ENCODE measurements at regions not wholly inside any gene's neighbourhood (a gene's known extent, or its start where the extent isn't known, plus 50 kb on each side); places are given as distances from the start of the nearest gene placed in this dataset.

GRCh38 chr7:85423209-85423895 lies 236.5 kb upstream of the SEMA3D start:
- Mint-ChIP-seq H3K9me3 (no peaks in the 10 kb centered on the region), H3K27me3 (ENCODE audit: low read depth, poor library complexity) (peaks cover 6% of the 10 kb centered on the region), H3K36me3 (ENCODE audit: low read depth) (no peaks in the 10 kb centered on the region), H3K4me3 (no peak overlapping the region), H3K4me1 (no peaks in the 10 kb centered on the region), H3K27ac (no peak overlapping the region)
- TF ChIP-seq CTCF (IDR thresholded peaks at IDR 0.05) = no peak
- no peak for DNase-seq

- Mint-ChIP-seq H3K36me3 (ENCODE audit: low read depth) (no peaks in the 10 kb centered on the region), H3K4me3 (no peak overlapping the region), H3K4me1 (no peaks in the 10 kb centered on the region), H3K27ac (no peak overlapping the region), H3K9me3 (no peaks in the 10 kb centered on the region), H3K27me3 (ENCODE audit: low read depth, poor library complexity) (peaks cover 8% of the 10 kb centered on the region)
- no peak for DNase-seq
- no peak for TF ChIP-seq CTCF (IDR thresholded peaks at IDR 0.05)
These were observed 228.9 kb upstream of the SEMA3D start for GRCh38 chr7:85415743-85416142.

GRCh38 chr7:85413718-85414117 lies 226.9 kb upstream of the SEMA3D start:
- H3K9me3 Mint-ChIP-seq = no peaks in the 10 kb centered on the region
- peaks cover 11% of the 10 kb centered on the region for H3K27me3 Mint-ChIP-seq (ENCODE audit: low read depth, poor library complexity)
- H3K27ac Mint-ChIP-seq = no peak overlapping the region
- no peak for TF ChIP-seq CTCF (IDR thresholded peaks at IDR 0.05)
- DNase-seq = no peak
- H3K36me3 Mint-ChIP-seq (ENCODE audit: low read depth) = no peaks in the 10 kb centered on the region
- no peak overlapping the region for H3K4me3 Mint-ChIP-seq
- H3K4me1 Mint-ChIP-seq = no peaks in the 10 kb centered on the region

GRCh38 chr7:85412912-85413311 lies 226.1 kb upstream of the SEMA3D start:
- no peak overlapping the region for H3K4me3 Mint-ChIP-seq
- no peak overlapping the region for H3K27ac Mint-ChIP-seq
- no peaks in the 10 kb centered on the region for H3K4me1 Mint-ChIP-seq
- H3K36me3 Mint-ChIP-seq (ENCODE audit: low read depth) = no peaks in the 10 kb centered on the region
- no peak for TF ChIP-seq CTCF (IDR thresholded peaks at IDR 0.05)
- H3K9me3 Mint-ChIP-seq = no peaks in the 10 kb centered on the region
- DNase-seq = no peak
- H3K27me3 Mint-ChIP-seq (ENCODE audit: low read depth, poor library complexity) = peaks cover 11% of the 10 kb centered on the region

- DNase-seq = no peak
- Mint-ChIP-seq H3K27me3 (ENCODE audit: low read depth, poor library complexity) (peaks cover 6% of the 10 kb centered on the region), H3K36me3 (ENCODE audit: low read depth) (no peaks in the 10 kb centered on the region), H3K27ac (no peak overlapping the region), H3K4me3 (no peak overlapping the region), H3K9me3 (no peaks in the 10 kb centered on the region), H3K4me1 (no peaks in the 10 kb centered on the region)
- no peak for TF ChIP-seq CTCF (IDR thresholded peaks at IDR 0.05)
These were observed 220.5 kb upstream of the SEMA3D start for GRCh38 chr7:85407391-85407790.

Measured in nephron progenitor cell (in vitro differentiated cells).